ENCODE measurements at regions not wholly inside any gene's neighbourhood (a gene's known extent, or its start where the extent isn't known, plus 50 kb on each side); places are given as distances from the start of the nearest gene placed in this dataset.

DNA sequence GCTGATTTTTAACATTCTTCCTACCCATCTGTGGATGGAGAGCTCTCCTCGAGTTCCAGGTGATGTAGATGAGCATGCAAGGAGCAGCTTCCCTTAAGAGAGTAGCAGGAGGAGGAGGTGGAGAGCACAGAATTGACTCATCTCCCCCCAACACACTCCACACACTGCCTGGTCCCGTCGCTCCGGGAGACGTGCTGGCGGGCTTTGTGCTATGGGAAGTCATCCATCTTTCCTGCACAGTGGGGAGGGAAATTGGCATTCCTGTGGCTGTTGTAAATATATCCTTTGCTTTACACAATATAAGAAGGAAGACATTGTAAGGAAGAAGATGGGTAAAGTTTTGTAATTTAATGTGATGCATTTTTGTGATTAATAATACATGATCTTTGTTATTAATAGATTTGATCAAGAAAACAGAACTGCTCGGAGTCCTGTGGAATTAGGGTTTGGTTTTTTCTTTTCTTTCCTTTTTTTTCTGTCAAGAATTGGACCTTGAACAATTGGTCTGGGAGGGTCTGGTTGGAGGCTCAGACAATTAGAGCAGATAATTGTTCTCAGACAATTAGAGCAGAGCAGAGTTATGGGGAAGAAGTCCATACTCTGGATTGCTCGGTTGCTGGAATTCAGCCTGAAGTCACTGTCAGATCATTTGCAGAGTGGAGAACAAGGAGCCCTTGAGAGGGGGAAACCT is 297.8 kb downstream of the GADD45G start:
- no peak for TF ChIP-seq EZH2 (IDR thresholded peaks at IDR 0.05; ENCODE audit: borderline replicate concordance, low read length)
- TF ChIP-seq, protein P1, sequence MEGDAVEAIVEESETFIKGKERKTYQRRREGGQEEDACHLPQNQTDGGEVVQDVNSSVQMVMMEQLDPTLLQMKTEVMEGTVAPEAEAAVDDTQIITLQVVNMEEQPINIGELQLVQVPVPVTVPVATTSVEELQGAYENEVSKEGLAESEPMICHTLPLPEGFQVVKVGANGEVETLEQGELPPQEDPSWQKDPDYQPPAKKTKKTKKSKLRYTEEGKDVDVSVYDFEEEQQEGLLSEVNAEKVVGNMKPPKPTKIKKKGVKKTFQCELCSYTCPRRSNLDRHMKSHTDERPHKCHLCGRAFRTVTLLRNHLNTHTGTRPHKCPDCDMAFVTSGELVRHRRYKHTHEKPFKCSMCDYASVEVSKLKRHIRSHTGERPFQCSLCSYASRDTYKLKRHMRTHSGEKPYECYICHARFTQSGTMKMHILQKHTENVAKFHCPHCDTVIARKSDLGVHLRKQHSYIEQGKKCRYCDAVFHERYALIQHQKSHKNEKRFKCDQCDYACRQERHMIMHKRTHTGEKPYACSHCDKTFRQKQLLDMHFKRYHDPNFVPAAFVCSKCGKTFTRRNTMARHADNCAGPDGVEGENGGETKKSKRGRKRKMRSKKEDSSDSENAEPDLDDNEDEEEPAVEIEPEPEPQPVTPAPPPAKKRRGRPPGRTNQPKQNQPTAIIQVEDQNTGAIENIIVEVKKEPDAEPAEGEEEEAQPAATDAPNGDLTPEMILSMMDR (conservative IDR thresholded peaks at IDR 0.05 in 1 of 2, IDR thresholded peaks at IDR 0.05 in 1 of 2; ENCODE audit: extremely low read depth in 1 of 2, insufficient read depth in 1 of 2, low read depth in 1 of 2, low read length in 2 of 2), result no peak

Measured in mammary epithelial cell (primary cell).